ENCODE measurements at regions not wholly inside any gene's neighbourhood (a gene's known extent, or its start where the extent isn't known, plus 50 kb on each side); places are given as distances from the start of the nearest gene placed in this dataset.

GRCh38 chr14:53539489-53540126 is 386.5 kb upstream of the DDHD1 start:
- DNase-seq, result no peak

- no peak for DNase-seq
These were observed 385.3 kb upstream of the DDHD1 start for GRCh38 chr14:53538316-53538881.

GRCh38 chr14:53537422-53538315 is 384.5 kb upstream of the DDHD1 start:
- DNase-seq, result no peak

- no peak for DNase-seq
These were observed 383.3 kb upstream of the DDHD1 start for GRCh38 chr14:53536446-53536845.

- no peak for DNase-seq
These were observed 381.7 kb upstream of the DDHD1 start for GRCh38 chr14:53534841-53535240.

GRCh38 chr14:53533384-53533970 is 380.4 kb upstream of the DDHD1 start:
- no peak for DNase-seq

- no peak for DNase-seq
These were observed 379.7 kb upstream of the DDHD1 start for GRCh38 chr14:53532853-53533252.

GRCh38 chr14:53531730-53532129 is 378.6 kb upstream of the DDHD1 start:
- DNase-seq, result no peak

- no peak for DNase-seq
These were observed 378.0 kb upstream of the DDHD1 start for GRCh38 chr14:53531156-53531555.

GRCh38 chr14:53529519-53529918 is 376.4 kb upstream of the DDHD1 start:
- DNase-seq, result no peak

GRCh38 chr14:53528185-53528671 is 375.1 kb upstream of the DDHD1 start:
- no peak for DNase-seq

- DNase-seq, result no peak
These were observed 373.1 kb upstream of the DDHD1 start for GRCh38 chr14:53526200-53526599.

GRCh38 chr14:53525608-53526007 is 372.5 kb upstream of the DDHD1 start:
- DNase-seq, result no peak

- DNase-seq, result no peak
These were observed 371.3 kb upstream of the DDHD1 start for GRCh38 chr14:53524391-53524790.

- DNase-seq, result no peak
These were observed 370.1 kb upstream of the DDHD1 start for GRCh38 chr14:53523226-53523625.

GRCh38 chr14:53520078-53520928 is 367.2 kb upstream of the DDHD1 start:
- DNase-seq, result no peak

GRCh38 chr14:53519137-53519536 is 366.0 kb upstream of the DDHD1 start:
- DNase-seq, result no peak

- DNase-seq, result no peak
These were observed 364.3 kb upstream of the DDHD1 start for GRCh38 chr14:53517270-53517960.

- no peak for DNase-seq
These were observed 363.2 kb upstream of the DDHD1 start for GRCh38 chr14:53516261-53516774.

GRCh38 chr14:53515276-53515675 is 362.2 kb upstream of the DDHD1 start:
- no peak for DNase-seq

- no peak for DNase-seq
These were observed 361.1 kb upstream of the DDHD1 start for GRCh38 chr14:53514197-53514596.

Measured in effector CD4-positive, alpha-beta T cell (primary cell).